ENCODE measurements at regions not wholly inside any gene's neighbourhood (a gene's known extent, or its start where the extent isn't known, plus 50 kb on each side); places are given as distances from the start of the nearest gene placed in this dataset.

DNA sequence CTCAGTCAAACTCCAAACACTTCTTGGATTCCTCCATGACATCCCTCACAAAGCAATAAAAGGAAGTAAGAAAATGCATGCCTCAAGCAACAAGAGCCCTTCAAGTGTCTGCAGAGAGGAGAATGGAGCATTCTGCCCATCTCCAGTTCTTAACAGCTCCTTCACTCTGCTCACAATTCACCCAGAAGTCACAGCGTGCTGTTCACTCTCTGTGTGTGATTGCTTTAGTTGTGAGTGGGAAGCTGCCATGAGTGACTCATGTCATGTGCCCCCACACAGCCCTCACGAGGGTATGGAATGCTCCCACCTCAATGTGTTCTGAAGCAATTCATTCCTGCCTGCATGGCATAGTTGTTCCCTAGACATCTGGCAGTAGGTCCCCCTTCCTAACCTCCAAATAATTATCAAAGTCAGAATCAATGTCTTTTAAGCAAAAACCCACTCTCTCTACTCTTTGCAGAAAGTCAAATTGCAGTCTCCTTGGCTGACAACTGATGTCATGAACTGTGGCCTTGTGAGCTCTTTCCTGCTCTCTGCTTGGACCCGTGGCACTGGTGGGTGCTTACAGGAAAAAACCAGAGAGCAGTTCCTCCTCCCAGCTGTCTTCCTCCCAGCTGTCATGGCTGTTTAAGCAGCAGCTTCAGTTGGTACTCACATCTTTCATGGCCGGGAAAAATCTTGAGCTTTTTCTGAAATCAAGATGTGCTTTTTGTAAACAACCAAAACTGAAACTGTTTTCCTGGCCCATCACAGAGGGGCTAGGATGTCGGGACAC lies 112.1 kb upstream of the SPON1 start:
- no peak overlapping the region for H3K4me3 ChIP-seq (ENCODE audit: low read length)
- no peak for TF ChIP-seq CTCF (IDR thresholded peaks at IDR 0.05; ENCODE audit: insufficient read depth, low read depth, low read length, missing control alignments)
- no peak for DNase-seq (ENCODE audit: low read depth)

DNA sequence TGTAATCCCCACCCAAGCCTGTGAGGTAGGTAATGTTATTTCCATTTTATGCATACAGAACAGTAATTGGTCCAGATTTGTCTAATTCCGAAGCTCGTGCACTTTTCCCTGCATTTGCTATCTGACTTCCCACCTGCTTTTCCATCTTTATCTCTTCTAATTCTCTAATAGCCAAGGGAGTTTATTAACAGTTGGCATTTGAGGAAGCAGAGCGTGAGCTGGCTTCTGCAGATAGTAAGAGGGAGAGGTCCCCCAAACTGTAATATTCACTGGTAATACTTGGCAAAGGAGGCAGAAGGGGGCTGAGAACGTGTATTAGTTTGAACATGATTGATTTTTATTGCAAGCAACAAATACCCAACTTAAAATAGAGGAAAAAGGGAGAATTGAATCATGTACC lies 110.8 kb upstream of the SPON1 start:
- no peak for DNase-seq (ENCODE audit: low read depth)
- TF ChIP-seq CTCF (IDR thresholded peaks at IDR 0.05; ENCODE audit: insufficient read depth, low read depth, low read length, missing control alignments): no peak
- H3K4me3 ChIP-seq (ENCODE audit: low read length): no peak overlapping the region

DNA sequence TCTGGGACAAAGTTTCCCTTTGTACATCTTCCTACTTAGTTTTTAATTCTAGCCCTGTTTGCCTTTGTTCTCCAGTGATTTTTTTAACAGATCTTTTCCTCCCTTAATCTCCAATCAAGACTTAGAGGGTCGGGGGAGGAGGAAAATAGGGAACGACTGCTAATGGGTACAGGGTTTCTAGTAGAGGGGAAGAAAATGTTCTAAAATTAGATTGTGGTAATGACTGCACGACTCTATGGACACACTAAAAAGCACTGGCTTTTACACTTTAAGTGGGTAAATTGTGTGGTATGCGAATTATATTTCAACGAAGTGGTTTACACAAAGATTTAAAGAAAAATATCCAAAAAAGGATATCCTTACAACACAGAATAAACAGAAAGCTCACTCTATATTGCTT lies 110.0 kb upstream of the SPON1 start:
- TF ChIP-seq CTCF (IDR thresholded peaks at IDR 0.05; ENCODE audit: insufficient read depth, low read depth, low read length, missing control alignments): no peak
- no peak overlapping the region for H3K4me3 ChIP-seq (ENCODE audit: low read length)
- no peak for DNase-seq (ENCODE audit: low read depth)

DNA sequence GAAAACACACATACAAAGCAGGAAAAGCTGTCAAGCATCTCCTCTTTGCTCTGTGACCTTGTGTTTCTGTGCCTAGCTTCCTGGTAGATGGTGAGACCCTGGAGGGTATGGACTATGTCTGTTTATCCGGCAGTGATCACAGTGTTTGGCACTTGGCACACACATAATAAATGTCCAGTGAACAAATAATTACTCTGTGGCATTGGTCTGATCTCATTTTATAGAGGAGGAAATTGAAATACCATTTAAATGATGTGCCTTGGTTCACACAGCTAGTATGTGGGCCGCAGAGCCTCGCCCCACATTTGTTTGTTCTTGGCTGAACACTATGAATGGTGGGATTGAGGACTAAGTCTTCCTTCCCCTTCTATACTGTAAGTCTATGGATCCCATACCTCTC lies 104.7 kb upstream of the SPON1 start:
- DNase-seq (ENCODE audit: low read depth): no peak
- H3K4me3 ChIP-seq (ENCODE audit: low read length): no peak overlapping the region

GRCh38 chr11:13859892-13860291 lies 102.6 kb upstream of the SPON1 start:
- no peak overlapping the region for H3K4me3 ChIP-seq (ENCODE audit: low read length)
- TF ChIP-seq CTCF (IDR thresholded peaks at IDR 0.05; ENCODE audit: insufficient read depth, low read depth, low read length, missing control alignments): no peak
- no peak for DNase-seq (ENCODE audit: low read depth)

More for the DNA sequence above, 104.7 kb upstream of the SPON1 start:
- TF ChIP-seq CTCF (IDR thresholded peaks at IDR 0.05; ENCODE audit: insufficient read depth, low read depth, low read length, missing control alignments): no peak

GRCh38 chr11:13861411-13861810 lies 101.1 kb upstream of the SPON1 start:
- no peak overlapping the region for H3K4me3 ChIP-seq (ENCODE audit: low read length)
- no peak for TF ChIP-seq CTCF (IDR thresholded peaks at IDR 0.05; ENCODE audit: insufficient read depth, low read depth, low read length, missing control alignments)
- no peak for DNase-seq (ENCODE audit: low read depth)

GRCh38 chr11:13862845-13863392 lies 99.6 kb upstream of the SPON1 start:
- DNase-seq (ENCODE audit: low read depth): no peak
- H3K4me3 ChIP-seq (ENCODE audit: low read length): no peak overlapping the region
- TF ChIP-seq CTCF (IDR thresholded peaks at IDR 0.05; ENCODE audit: insufficient read depth, low read depth, low read length, missing control alignments): no peak
